GM21390 (cell line): ENCODE measurements at regions not wholly inside any gene's neighbourhood (a gene's known extent, or its start where the extent isn't known, plus 50 kb on each side); places are given as distances from the start of the nearest gene placed in this dataset.
"Not testable (repeated sequence)": the region's sequence is repeated elsewhere in the genome, so short reads cannot be mapped to it uniquely, and the experiment has no call there.

Experiments
- ATAC-seq: cut with Tn5 transposase; IDR thresholded peaks from one replicate; pipeline ENCODE4 v1.9.1; 2021; ENCODE audit not compliant: unreplicated experiment

DNA sequence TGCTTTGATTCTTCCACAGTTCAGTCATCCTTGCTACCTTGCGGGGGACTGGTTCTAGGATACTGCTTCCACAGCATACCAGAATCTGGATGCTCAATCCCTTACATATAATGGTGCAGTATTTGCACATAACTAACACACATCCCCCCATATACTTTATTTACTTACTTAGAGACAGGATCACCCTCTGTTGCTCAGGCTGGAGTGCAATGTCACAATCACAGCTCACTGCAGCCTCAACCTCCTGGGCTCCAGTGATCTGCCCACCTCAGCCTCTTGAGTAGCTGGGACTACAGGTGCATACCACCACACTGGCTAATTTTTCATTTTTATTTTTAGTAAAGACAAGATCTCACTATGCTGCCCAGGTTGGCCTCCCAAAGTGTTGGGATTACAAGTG lies 112.2 kb downstream of the GOSR1 start:
- ATAC-seq = no peak

DNA sequence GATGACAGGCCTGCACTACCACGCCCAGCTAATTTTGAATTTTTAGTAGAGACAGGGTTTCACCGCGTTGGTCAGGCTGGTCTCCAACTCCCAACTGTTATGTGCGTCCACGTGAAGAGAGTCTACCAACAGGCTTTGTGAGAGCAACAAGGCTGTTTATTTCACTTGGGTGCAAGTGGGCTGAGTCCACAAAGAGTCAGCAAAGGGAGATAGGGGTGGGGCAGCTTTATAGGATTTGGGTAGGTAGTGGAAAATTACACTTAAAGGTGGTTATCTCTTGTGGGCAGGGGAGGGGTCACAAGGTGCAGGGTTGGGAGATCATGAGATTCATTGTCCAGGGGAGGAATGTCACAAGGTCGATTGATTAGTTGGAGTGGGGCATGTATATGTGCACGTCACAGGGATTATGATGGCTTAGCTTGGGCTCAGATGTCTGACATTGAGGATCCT lies 111.6 kb downstream of the GOSR1 start:
- no peak for ATAC-seq

DNA sequence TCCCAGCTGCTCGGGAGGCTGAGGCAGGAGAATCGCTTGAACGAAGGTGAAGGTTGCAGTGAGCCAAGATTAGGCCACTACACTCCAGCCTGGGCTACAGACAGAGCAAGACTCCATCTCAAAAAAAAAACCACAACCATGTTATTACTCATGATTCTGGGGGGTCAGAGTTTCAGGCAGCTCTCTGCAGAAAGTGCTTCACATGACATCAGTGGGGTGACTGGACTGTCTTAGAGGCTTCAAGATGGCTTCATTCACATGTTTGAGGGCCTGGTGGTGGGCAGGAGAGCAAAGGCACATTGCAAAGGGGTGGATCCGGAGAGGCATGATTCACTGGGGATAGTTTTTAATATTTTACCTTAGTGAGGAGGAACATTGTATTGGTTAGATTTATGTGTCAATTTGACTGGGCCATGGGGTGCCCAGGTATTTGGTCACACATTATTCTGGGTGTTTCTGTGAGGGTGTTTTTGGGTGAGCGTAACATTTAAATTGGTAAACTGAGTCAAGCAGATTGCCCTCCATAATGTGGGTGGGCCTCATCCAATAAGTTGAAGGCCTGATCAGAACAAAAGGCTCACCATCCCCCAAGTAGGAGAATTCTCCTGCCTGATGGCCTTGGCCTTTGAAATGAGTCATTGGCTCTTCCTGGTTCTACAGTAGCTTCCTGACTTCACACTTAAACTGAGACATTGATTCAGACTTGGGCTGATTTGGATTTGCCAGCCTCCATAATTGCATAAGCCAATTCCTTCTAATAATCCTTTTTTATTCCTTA lies 109.8 kb downstream of the GOSR1 start:
- no peak for ATAC-seq

DNA sequence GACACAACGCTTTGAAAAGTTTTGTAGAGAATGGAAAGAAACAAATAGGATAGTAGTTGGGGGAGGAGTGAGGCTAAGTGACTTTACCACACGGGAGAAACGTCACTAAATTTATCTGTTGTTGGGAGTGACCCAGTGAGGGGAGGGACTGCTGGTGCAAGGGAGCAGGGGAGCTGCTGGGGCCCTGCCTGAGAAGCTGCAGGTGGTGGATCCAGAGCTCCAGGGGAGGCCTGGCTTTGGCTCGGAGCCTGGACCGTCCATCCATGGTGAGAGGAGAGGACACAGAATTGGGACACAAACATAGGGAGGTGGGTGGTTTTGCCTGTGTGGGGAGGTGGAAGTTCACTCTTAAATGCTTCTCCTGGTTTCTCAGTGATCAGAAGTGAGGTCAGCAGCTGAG lies 107.6 kb downstream of the GOSR1 start:
- ATAC-seq = no peak

DNA sequence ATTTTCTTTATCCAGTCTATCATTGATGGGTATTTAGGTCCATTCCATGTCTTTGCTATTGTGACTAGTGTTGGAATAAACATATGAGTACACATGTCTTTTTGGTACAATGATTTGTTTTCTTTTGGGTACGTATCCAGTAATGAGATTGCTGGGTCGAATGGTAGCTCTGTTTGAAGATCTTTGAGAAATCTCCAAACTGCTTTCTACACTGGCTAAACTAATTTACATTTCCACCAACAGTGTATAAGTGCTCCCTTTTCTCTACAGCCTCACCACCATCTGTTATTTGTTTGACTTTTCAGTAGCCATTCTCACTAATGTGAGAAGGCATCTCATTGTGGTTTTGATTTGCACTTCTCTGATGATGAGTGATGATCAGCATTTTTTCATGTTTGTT lies 103.7 kb downstream of the GOSR1 start:
- no peak for ATAC-seq

DNA sequence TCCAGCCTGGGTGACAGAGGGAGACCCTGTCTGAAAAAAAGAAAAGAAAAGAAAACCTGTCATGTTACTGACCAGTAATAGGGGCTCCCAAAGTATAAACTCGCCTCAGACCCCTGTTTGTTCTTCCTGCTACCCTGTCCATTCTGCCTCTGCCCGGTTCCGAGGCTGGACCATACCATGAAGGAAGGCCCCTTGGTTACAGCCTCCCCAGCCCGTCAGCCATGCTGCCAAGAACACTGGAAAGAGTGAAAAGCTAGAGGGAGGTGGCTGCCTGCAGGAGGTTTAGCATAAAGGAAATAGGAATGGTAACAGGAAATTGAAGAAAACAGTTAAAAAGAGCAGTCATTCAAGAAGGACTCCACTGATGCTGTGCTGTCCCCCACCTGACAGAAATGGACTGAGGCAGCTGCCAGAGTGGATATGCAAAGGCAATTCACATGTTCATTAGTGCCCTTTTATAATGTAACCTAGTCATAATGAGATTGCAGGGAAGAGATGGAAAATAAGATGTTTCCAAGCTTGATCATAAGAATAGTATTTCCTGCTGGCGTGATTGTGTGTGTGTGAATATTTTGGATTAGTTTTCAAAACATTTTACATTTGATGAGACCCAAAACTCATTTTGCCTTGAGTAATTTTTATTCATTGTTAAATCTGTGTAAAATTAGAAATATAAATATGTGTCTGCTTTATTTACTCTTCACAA lies 102.6 kb downstream of the GOSR1 start:
- no peak for ATAC-seq

DNA sequence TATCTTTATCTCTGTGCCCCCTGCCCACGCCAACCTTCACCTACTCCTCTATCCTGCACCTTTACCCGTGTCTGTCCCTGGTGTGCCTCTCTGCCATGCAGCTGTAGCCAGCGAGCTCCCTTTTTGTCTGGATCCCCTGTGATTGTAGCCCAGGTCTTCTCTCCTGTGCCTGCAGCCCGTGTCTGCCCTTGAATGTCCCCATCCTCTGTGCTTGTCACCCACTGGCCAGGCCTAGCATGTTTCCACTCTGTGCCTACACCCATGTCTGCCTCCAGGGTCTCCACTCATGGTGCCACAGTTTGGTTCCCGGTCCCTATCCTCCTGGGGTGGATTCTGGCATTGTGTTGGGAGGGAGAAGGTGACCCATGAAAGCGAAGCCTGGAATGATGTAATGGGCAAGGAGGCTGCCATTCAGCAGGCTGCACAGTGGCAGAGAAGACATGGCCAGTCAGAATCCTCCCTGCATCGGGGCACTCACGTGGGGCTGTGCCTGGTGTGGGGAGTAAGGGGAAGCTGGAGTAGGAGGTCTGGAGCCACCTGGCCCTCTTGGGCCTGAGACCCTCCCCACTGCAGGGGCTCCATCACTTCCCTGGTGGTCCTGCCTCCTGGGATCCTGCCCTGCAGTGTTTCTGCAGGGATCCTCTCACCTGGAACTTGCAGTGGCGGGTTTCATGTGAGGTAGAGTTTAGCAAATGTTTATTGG lies 101.0 kb downstream of the GOSR1 start:
- not testable (repeated sequence) for ATAC-seq
